OCI-LY1 (cell line): ENCODE measurements at regions not wholly inside any gene's neighbourhood (a gene's known extent, or its start where the extent isn't known, plus 50 kb on each side); places are given as distances from the start of the nearest gene placed in this dataset.

ENCODE experiments used
- H2AFZ ChIP-seq: fragments of 200-600 bp; sonication (generic), shearing (Covaris generic); 2 replicates; pipeline ENCODE4 v1.6.0; 2014; ENCODE audit warnings: antibody characterized with exemption, mild to moderate bottlenecking, low read length
- H3F3A ChIP-seq: fragments of 200-600 bp; sonication (generic), shearing (Covaris generic); 2 replicates; pipeline ENCODE4 v1.6.0; 2014; ENCODE audit warnings: mild to moderate bottlenecking, antibody characterized with exemption, low read length, moderate library complexity; ENCODE audit not compliant: insufficient read depth
- H3K27ac ChIP-seq: fragments of 200-600 bp; sonication (generic); 2 replicates; pipeline ENCODE4 v1.5.1; 2014; ENCODE audit warnings: low read length, mixed run types, mild to moderate bottlenecking, low read depth; ENCODE audit not compliant: poor library complexity, severe bottlenecking
- H3K27me3 ChIP-seq: fragments of 200-600 bp; sonication (generic); 2 replicates; pipeline ENCODE4 v1.6.0; 2014; ENCODE audit warnings: antibody characterized with exemption, mild to moderate bottlenecking, low read length, moderate library complexity; ENCODE audit not compliant: insufficient read depth
- H3K36me3 ChIP-seq: fragments of 200-600 bp; sonication (generic); 2 replicates; pipeline ENCODE4 v1.6.1; 2014; ENCODE audit warnings: mild to moderate bottlenecking, antibody characterized with exemption, low read length, moderate library complexity, mixed read lengths; ENCODE audit not compliant: insufficient read depth
- H3K4me1 ChIP-seq: fragments of 200-600 bp; sonication (generic); 2 replicates; pipeline ENCODE4 v1.5.1; 2014; ENCODE audit warnings: mild to moderate bottlenecking, low read length, moderate library complexity; ENCODE audit not compliant: insufficient read depth, severe bottlenecking
- H3K4me2 ChIP-seq: fragments of 200-600 bp; sonication (generic), shearing (Covaris generic); 2 replicates; pipeline ENCODE4 v1.6.1; 2014; ENCODE audit warnings: low read length
- H3K4me3 ChIP-seq: fragments of 200-600 bp; sonication (generic); 2 replicates; pipeline ENCODE4 v1.5.1; 2014; ENCODE audit warnings: low read length, low read depth, mild to moderate bottlenecking, mixed read lengths; ENCODE audit not compliant: poor library complexity, severe bottlenecking
- H3K79me2 ChIP-seq: fragments of 200-600 bp; shearing (Covaris generic); 2 replicates; pipeline ENCODE4 v1.6.1; 2016; ENCODE audit warnings: mixed run types, low read length, mixed read lengths; ENCODE audit not compliant: insufficient read depth
- H3K9ac ChIP-seq: fragments of 200-600 bp; sonication (generic), shearing (Covaris generic); 2 replicates; pipeline ENCODE4 v1.6.1; 2014; ENCODE audit warnings: mild to moderate bottlenecking, low read length, mixed read lengths
- H3K9me2 ChIP-seq: fragments of 200-600 bp; sonication (generic), shearing (Covaris generic); 2 replicates; pipeline ENCODE4 v1.6.1; 2014; ENCODE audit warnings: low read depth, mild to moderate bottlenecking, low read length, mixed read lengths
- H3K9me3 ChIP-seq: fragments of 200-600 bp; shearing (Covaris generic); 2 replicates; pipeline ENCODE4 v1.6.1; 2014; ENCODE audit warnings: low read length, mixed read lengths
- H4K20me1 ChIP-seq: fragments of 200-600 bp; sonication (generic), shearing (Covaris generic); 2 replicates; pipeline ENCODE4 v1.6.0; 2016; ENCODE audit warnings: mild to moderate bottlenecking, low read length; ENCODE audit not compliant: insufficient read depth
- EZH2 ChIP-seq: fragments of 200-600 bp; sonication (generic), shearing (Covaris generic); IDR thresholded peaks from 2 replicates; pipeline ENCODE4 v1.8.0; 2017; ENCODE audit warnings: borderline replicate concordance, mixed run types, mild to moderate bottlenecking, antibody characterized with exemption, low read length, moderate library complexity, mixed read lengths
- TF ChIP-seq, protein P1 (sequence below): fragments of 200-600 bp; sonication (generic), shearing (Covaris generic); IDR thresholded peaks from 2 replicates; pipeline ENCODE4 v1.5.1; 2017; ENCODE audit warnings: mild to moderate bottlenecking, antibody characterized with exemption, low read length, moderate library complexity, mixed read lengths

DNA sequence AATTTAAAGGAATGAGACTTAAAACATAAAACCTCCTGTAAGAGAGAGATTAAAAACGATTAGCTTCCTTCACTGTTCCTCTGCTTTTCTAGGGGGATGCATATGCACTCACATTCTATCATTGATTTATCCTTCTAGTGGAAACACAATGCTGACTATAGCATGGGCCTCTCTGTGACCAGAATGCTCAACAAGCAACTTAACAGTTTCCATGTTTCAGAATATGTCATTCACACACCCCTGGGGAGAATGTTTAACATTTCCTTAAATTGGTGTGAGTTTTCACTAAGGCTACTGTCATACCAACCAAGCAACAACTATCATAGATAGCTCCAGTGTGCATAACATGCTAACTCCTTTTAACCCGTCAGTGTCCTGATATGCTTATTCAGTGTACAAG lies 337.9 kb upstream of the GRM7 start:
- Histone ChIP-seq H2AFZ (no peak overlapping the region), H3K27ac (no peak overlapping the region), H4K20me1 (no peaks in the 10 kb centered on the region), H3F3A (no peaks in the 10 kb centered on the region), H3K9ac (no peak overlapping the region), H3K79me2 (no peaks in the 10 kb centered on the region), H3K4me2 (no peak overlapping the region), H3K4me3 (no peak overlapping the region), H3K36me3 (no peaks in the 10 kb centered on the region), H3K4me1 (no peaks in the 10 kb centered on the region), H3K9me2 (no peaks in the 10 kb centered on the region), H3K9me3 (no peaks in the 10 kb centered on the region), H3K27me3 (no peaks in the 10 kb centered on the region)
- TF ChIP-seq, protein P1, sequence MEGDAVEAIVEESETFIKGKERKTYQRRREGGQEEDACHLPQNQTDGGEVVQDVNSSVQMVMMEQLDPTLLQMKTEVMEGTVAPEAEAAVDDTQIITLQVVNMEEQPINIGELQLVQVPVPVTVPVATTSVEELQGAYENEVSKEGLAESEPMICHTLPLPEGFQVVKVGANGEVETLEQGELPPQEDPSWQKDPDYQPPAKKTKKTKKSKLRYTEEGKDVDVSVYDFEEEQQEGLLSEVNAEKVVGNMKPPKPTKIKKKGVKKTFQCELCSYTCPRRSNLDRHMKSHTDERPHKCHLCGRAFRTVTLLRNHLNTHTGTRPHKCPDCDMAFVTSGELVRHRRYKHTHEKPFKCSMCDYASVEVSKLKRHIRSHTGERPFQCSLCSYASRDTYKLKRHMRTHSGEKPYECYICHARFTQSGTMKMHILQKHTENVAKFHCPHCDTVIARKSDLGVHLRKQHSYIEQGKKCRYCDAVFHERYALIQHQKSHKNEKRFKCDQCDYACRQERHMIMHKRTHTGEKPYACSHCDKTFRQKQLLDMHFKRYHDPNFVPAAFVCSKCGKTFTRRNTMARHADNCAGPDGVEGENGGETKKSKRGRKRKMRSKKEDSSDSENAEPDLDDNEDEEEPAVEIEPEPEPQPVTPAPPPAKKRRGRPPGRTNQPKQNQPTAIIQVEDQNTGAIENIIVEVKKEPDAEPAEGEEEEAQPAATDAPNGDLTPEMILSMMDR = no peak
- no peak for TF ChIP-seq EZH2

DNA sequence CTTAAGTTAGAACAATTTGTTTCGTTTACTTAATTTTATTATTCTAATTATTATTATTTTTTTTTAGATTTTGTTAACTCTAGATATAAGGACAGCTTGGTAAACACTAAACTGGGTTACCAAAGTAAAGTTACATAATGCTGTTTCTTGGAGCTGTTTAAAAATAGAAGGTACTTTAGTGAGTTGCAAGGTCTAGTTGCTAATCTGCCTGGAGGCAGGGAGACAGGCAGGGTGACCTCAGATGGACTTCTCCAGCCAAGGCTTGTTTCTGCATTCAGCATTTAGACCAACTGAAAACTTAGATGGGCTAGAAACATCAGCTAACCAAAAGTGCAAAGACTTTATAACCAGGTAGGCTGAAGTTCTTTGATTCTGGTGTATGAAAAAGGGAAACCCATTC lies 336.4 kb upstream of the GRM7 start:
- TF ChIP-seq EZH2 = no peak
- TF ChIP-seq, protein P1 = no peak
- Histone ChIP-seq H3K9ac (no peak overlapping the region), H3K4me2 (no peak overlapping the region), H3K27ac (no peak overlapping the region), H4K20me1 (no peaks in the 10 kb centered on the region), H3F3A (no peaks in the 10 kb centered on the region), H3K4me1 (no peaks in the 10 kb centered on the region), H3K79me2 (no peaks in the 10 kb centered on the region), H3K4me3 (no peak overlapping the region), H3K9me3 (no peaks in the 10 kb centered on the region), H2AFZ (no peak overlapping the region), H3K36me3 (no peaks in the 10 kb centered on the region), H3K27me3 (no peaks in the 10 kb centered on the region), H3K9me2 (no peaks in the 10 kb centered on the region)

GRCh38 chr3:6526321-6526720 lies 334.6 kb upstream of the GRM7 start:
- Histone ChIP-seq H3K36me3 (no peaks in the 10 kb centered on the region), H3F3A (no peaks in the 10 kb centered on the region), H3K9me2 (no peaks in the 10 kb centered on the region), H2AFZ (no peak overlapping the region), H3K79me2 (no peaks in the 10 kb centered on the region), H3K4me1 (no peaks in the 10 kb centered on the region), H3K27ac (no peak overlapping the region), H3K4me3 (no peak overlapping the region), H3K9me3 (no peaks in the 10 kb centered on the region), H3K27me3 (no peaks in the 10 kb centered on the region), H3K4me2 (no peak overlapping the region), H3K9ac (no peak overlapping the region), H4K20me1 (no peaks in the 10 kb centered on the region)
- no peak for TF ChIP-seq EZH2
- TF ChIP-seq, protein P1 = no peak
